ENCODE measurements at regions not wholly inside any gene's neighbourhood (a gene's known extent, or its start where the extent isn't known, plus 50 kb on each side); places are given as distances from the start of the nearest gene placed in this dataset.
A peak's percentile ranks its signal among the peaks of the same experiment; 100 is the strongest.
"Not testable (repeated sequence)": the region's sequence is repeated elsewhere in the genome, so short reads cannot be mapped to it uniquely, and the experiment has no call there.

- no peak for DNase-seq (ENCODE audit: low spot score)
Observed at GRCh38 chr5:86411596-86411995, 206.1 kb upstream of the COX7C start.

- DNase-seq (ENCODE audit: low spot score), result no peak
Observed at GRCh38 chr5:86427158-86427557, 190.6 kb upstream of the COX7C start.

GRCh38 chr5:86439593-86440110 lies 178.1 kb upstream of the COX7C start:
- DNase-seq (ENCODE audit: low spot score), result no peak

GRCh38 chr5:86442036-86442745 lies 175.6 kb upstream of the COX7C start:
- no peak for DNase-seq (ENCODE audit: low spot score)

- no peak for DNase-seq (ENCODE audit: low spot score)
Observed at GRCh38 chr5:86447362-86447761, 170.4 kb upstream of the COX7C start.

- DNase-seq (ENCODE audit: low spot score), result no peak
Observed at GRCh38 chr5:86452251-86452650, 165.5 kb upstream of the COX7C start.

- DNase-seq (ENCODE audit: low spot score), result no peak
Observed at GRCh38 chr5:86460519-86460918, 157.2 kb upstream of the COX7C start.

GRCh38 chr5:86461169-86461956 lies 156.4 kb upstream of the COX7C start:
- peak; percentile 11 for DNase-seq (ENCODE audit: low spot score)

GRCh38 chr5:86463339-86463738 lies 154.4 kb upstream of the COX7C start:
- DNase-seq (ENCODE audit: low spot score), result no peak

GRCh38 chr5:86465052-86465838 lies 152.5 kb upstream of the COX7C start:
- DNase-seq (ENCODE audit: low spot score), result no peak

- DNase-seq (ENCODE audit: low spot score), result not testable (repeated sequence)
Observed at GRCh38 chr5:86466721-86467120, 151.0 kb upstream of the COX7C start.

GRCh38 chr5:86482008-86482407 lies 135.7 kb upstream of the COX7C start:
- DNase-seq (ENCODE audit: low spot score), result no peak

- no peak for DNase-seq (ENCODE audit: low spot score)
Observed at GRCh38 chr5:86493777-86494176, 124.0 kb upstream of the COX7C start.

- no peak for DNase-seq (ENCODE audit: low spot score)
Observed at GRCh38 chr5:86500947-86501346, 116.8 kb upstream of the COX7C start.

- DNase-seq (ENCODE audit: low spot score), result no peak
Observed at GRCh38 chr5:86507574-86507973, 110.2 kb upstream of the COX7C start.

- DNase-seq (ENCODE audit: low spot score), result not testable (repeated sequence)
Observed at GRCh38 chr5:86510330-86510915, 107.3 kb upstream of the COX7C start.

- DNase-seq (ENCODE audit: low spot score), result no peak
Observed at GRCh38 chr5:86523718-86524117, 94.0 kb upstream of the COX7C start.

- DNase-seq (ENCODE audit: low spot score), result no peak
Observed at GRCh38 chr5:86525622-86526021, 92.1 kb upstream of the COX7C start.

GRCh38 chr5:86526811-86527348 lies 90.9 kb upstream of the COX7C start:
- no peak for DNase-seq (ENCODE audit: low spot score)

GRCh38 chr5:86532429-86532828 lies 85.3 kb upstream of the COX7C start:
- no peak for DNase-seq (ENCODE audit: low spot score)

- no peak for DNase-seq (ENCODE audit: low spot score)
Observed at GRCh38 chr5:86536396-86536795, 81.3 kb upstream of the COX7C start.

GRCh38 chr5:86542532-86542931 lies 75.2 kb upstream of the COX7C start:
- DNase-seq (ENCODE audit: low spot score), result no peak
